GM11168 (cell line): ENCODE measurements at regions not wholly inside any gene's neighbourhood (a gene's known extent, or its start where the extent isn't known, plus 50 kb on each side); places are given as distances from the start of the nearest gene placed in this dataset.

Source experiments
- in situ Hi-C: fragments of 300-500 bp; cut with MboI; formaldehyde crosslinking; loops from one replicate; pipeline ENCODE4 v1.12.0; 2022; ENCODE audit warnings: low sequenced_read_pairs; ENCODE audit not compliant: unreplicated experiment

DNA sequence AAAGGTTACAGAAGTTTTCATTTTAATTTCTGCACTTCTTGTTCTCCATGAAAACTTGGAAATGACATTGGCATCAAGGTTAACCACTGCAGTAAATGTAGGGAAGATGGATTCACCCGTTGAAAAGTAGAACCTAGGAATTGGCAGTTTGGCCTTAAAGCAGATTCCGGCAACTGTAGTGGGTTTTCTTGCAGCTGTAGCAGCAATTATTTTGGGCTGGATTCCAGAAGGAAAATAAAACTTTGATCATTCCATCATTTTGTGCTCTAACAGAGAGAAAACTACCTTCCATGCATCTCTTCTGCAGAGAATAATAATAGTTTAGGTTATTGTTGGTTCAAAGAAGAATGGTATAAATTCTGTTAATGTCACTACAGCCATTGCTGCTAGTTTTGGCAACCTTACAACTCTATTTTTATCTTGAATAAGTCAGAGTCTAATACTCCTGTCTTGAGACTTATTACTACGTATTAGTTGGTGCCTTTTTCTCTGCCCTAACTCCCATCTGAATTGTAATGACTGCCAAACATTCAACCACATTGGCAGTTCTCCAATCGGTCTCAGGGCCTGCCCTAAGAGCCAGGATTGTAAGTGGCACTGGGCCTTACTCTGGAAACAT is 178.1 kb upstream of the PIEZO2 start:
- in situ Hi-C loops = no loop called here

DNA sequence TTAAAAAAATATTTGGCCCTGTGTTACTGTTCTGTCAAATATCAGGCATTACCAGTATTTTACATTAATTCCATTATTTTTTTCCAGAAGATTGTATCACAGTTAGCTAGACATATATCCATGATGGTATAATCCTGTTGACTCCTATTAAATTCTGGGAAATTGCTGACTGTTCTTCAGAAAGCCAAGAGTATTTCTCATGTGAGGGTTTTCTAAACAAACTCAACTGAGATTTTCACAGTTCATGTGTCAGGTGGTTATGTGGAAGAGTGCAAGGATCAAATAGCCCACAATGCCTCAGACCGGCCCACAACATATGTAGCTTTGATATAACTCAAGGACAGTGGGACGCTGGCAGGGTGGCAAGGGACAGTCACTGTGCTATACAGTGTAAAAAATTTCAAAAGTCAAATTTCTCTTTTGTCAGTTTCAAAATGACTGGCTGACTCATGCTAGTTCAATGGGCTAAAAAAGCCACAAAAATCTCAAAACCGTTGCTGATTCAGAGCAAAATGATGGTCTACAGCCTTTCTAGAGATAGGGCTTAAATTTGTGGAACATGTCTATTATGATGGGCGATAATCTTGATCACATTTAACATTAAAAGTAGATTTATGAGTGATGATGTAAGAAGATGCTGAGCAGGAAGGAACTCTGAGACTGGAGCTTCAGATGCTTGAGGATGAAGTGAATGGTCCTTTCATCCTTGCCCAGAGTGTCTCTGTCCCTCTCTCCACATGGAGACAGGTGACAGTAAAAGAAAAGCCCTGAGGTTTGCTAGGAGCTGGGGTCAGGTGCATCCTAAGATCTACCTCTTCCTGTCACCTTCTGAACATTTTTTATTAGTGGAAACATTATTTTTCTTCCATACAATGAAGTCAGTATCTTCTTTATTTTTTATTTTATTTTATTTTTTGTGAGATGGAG is 175.8 kb upstream of the PIEZO2 start:
- in situ Hi-C loops = loop anchor here (25.0 kb wide), 1 partner anchor 187 kb away; no protein-coding TSS in a partner anchor

DNA sequence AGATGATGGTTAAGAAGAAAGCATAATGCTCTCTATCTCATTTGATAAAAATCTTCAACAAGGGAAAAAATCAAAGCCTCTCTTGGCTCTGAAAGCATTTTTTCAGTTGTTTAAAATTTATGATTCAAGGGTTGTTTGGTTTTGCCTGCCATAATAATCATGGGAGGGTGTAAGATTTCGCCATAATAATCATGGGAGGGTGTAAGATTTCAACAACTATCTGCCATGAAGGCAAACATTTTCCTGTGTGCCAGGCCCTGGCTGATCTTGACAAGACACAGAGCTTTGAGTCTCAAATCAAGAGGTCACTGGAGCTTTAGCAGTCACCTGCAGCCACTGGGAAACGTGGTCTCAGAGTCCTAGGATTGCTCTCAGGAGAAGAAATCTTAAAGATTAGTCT is 175.1 kb upstream of the PIEZO2 start:
- in situ Hi-C loops = loop anchor here (25.0 kb wide), 1 partner anchor 188 kb away; no protein-coding TSS in a partner anchor

DNA sequence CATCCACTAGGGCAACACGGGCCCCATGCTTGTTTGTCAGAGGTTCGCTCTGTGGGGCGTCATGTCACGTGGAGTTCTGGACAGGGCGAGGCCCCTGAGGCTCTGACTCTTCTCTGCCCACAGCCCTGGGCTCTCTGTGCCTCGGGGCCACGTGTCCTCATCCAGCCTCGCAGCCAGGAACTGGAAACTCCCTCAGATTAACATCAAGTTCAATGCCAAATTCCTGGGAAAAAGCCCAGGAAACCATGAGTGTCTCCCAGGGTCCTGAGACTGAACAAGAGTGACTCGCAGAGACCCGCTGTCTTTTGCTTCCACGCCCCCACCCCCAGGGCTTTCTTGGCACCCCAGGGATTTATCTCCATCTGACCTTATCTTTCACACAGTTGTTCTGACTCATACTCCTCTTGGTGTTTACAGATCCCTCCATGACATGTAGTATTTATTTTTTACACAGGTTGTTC is 174.0 kb upstream of the PIEZO2 start:
- in situ Hi-C loops = loop anchor here (25.0 kb wide), 1 partner anchor 189 kb away; no protein-coding TSS in a partner anchor

DNA sequence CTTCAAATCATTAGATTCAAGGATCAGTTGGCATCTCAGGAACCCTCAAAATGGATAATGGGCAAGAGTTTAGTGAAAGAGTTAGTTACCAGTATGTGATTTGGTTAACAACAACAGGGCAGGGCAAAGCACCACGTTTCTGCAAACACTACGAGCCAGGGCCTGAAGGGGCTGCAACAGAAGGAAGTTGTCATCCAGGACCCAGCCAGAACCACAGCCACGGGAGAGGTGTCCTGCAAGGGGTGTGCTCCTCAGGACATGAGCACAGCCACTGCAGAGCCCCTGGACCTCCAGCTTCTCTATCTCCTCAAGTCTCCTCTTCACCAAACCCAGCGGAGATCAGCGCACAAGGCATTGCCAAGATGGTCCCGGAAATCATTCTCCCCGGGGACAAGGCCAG is 173.3 kb upstream of the PIEZO2 start:
- in situ Hi-C loops = loop anchor here (25.0 kb wide), 1 partner anchor 190 kb away; no protein-coding TSS in a partner anchor

DNA sequence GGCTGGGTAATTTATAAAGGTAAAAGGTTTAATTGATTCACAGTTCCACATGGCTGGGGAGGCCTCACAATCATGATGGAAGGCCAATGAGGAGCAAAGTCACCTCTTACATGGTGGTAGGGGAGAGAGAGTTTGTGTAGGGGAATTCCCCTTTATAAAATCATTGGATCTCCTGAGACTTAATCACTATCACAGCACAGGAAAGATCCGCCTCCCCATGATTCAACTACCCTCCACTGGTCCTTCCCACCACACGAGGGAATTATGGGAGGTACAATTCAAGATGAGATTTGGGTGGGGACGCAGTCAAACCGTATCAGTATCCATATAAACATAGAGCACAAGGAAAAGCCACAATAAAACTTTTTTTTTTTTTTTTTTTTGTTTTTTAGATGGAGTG is 172.6 kb upstream of the PIEZO2 start:
- in situ Hi-C loops = loop anchor here (25.0 kb wide), 1 partner anchor 190 kb away; no protein-coding TSS in a partner anchor

DNA sequence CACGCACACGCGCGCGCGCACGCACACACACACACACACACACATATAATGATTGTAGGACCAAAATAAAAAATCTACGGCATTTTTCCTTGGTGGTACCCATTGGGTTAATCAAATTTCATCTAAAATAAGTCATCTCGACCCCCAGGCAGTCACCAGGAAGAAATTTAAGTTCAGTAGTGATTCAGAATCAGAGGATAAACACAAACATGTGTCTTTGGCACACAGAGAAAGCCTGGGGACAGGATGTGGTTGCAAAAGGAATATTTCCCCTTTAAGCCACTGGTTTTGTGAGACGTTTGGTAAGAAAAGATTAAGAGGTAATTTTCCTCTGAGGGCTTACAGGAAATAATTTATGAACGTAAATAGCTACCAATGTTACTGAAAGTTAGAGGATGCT is 171.6 kb upstream of the PIEZO2 start:
- in situ Hi-C loops = loop anchor here (25.0 kb wide), 1 partner anchor 191 kb away; no protein-coding TSS in a partner anchor

DNA sequence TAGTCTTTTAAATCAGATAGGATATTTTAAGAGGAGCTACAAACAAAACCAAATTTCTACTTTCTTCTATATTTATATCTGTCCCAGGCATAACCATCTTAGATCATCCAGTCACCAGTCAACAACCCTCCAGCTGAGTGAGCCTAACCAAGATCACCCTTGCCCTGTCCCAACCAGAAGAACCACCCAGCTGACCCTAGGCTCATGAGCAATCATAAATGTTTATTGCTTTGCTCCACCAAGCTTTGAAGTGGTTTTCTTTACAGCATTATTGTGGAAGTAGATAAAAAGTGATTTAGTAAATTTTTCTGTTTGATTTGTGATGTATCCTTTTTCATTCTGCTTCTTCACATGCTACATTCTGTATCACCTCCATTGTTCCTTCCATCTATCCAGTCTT is 167.2 kb upstream of the PIEZO2 start:
- in situ Hi-C loops = loop anchor here (25.0 kb wide), 1 partner anchor 196 kb away; no protein-coding TSS in a partner anchor

DNA sequence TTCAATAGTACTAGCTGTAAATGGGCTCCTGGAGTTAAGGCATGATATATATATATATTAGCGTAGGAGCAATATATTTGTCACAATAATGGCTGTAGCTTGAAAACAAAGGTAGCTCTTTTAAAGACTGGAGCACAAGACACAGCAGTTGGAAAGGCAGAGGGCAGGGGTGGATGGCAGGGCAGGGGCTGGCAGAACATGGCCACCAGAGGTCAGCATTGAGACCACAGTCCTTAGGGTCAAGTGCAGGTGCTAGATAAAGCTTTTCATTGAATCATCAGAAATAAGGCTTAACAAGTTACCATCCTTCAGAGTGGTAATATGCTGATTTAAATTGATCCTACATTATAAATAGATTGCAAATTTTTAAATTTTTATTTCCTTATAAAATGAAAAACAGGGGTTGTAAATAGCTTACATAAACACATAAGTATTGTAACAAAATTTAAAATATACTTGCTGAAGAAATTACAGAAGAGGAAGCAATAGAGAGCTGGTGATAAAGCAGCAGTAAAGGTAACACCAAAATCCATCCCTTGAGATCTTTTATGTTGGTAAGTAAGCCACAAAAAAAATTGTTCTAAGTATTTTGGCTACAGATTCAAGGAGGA is 161.2 kb upstream of the PIEZO2 start:
- in situ Hi-C loops = loop anchor here (25.0 kb wide), 1 partner anchor 202 kb away; no protein-coding TSS in a partner anchor

DNA sequence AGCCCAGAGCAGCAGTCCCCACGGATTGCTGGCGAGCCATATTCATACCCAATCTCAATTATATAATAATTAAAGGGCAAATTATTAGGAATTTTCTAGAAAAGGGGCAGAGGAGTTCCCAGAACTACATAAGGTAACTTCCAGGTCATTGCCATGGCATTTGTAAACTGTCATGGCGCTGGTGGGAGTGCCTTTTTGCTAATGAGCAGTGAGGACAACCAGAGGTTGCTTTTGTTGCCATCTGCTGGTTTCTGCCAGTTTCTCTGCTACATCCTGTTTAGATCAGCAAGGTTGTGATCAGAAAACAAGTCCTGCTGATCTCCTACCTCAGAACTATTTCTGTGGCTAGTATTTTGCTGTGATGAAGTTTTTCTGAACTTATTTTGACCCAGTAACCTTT is 159.8 kb upstream of the PIEZO2 start:
- in situ Hi-C loops = loop anchor here (25.0 kb wide), 1 partner anchor 203 kb away; no protein-coding TSS in a partner anchor

DNA sequence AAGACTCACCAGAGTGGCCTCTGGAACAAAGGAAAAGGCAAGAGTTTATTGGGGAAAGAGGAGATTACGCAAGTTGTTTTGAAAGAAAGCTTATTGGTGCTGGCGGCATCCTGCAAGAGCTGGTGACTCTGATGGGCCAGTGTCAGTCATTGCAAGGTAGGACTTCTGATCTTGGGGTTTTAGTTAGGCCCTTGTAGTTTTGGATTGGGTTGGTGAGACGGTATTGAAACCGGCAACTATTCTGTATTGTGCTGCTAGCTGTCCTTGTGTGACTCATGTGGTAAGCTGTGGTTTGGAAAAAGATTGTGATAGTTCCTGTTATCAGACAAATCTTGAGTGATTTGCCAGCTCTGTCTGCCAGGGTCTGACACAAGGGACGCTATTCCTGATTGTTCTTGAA is 159.1 kb upstream of the PIEZO2 start:
- in situ Hi-C loops = loop anchor here (25.0 kb wide), 1 partner anchor 204 kb away; no protein-coding TSS in a partner anchor

DNA sequence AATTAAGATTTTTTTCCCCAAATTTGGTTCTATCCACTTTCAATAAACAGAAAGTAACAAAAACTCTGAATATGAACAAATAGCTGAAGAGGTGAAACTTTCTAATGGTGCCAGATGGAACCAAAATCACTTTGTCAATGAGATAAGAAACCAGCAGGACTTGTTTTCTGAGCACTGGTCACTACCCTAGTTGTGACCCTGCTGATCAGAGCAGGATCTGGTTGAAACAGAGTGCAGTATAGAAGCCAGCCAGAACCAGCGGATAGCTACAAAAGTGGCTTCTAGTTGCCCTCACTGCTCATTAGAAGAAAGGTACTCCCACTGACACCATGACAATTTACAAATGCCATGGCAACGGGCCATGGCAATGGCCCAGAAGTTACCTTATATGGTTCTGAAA is 158.3 kb upstream of the PIEZO2 start:
- in situ Hi-C loops = loop anchor here (25.0 kb wide), 1 partner anchor 205 kb away; no protein-coding TSS in a partner anchor

DNA sequence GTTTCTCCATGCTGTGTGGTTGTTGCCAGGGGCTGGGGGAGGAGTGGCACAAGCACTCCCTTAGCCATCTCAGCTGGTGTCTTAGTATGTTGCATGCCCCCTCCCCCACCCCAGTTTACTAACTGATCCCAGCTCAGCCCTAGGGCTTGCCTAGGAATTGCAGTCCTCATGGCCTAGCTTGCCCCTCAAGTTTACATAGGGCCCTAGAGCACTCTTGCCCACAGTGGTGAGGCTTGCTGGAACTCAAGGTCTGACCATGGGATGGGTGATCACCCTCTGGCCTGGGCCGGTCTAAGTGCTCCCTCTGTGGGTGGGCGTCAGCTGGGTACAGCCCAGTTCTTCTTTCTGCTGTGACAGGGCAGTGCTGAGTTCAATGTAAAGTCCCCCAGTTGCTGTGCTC is 156.1 kb upstream of the PIEZO2 start:
- in situ Hi-C loops = loop anchor here (25.0 kb wide), 1 partner anchor 207 kb away; no protein-coding TSS in a partner anchor

DNA sequence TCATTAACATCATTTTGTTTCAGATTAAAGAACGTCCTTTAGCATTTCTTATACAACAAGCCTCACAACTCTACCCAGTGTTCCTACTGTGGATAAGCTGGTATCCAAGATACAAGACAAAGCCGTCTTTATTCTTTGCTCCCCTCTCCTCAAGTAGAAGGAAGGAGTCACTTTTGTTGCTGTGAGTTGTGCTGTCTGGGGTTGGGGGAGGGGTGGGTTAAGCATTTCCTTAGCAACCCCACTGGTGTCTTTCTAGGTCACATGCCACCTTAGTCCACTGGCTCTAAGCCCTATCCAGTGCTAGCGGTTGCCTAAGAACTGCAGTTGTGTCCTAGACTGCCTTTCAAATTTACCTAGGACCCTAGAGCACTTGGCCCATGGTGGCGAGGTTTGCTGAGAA is 155.6 kb upstream of the PIEZO2 start:
- in situ Hi-C loops = loop anchor here (25.0 kb wide), 1 partner anchor 207 kb away; no protein-coding TSS in a partner anchor

DNA sequence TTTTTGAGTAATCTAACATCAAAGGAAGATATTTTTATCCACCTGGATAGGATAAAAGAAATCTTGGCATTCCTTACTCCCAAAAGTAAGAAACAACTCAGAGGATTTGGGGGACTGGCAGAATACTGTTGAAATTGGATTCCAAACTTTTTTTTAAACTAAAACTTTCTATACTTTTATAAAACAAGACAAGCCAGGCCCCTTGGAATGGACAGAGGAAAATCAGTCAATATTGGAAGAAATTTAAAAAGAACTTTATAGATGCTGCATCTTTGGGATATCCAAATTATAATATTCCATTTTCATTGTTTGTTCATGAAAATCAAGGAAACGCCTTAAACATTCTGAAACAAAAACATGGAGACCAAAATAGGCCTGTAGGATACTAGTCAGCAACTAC is 147.6 kb upstream of the PIEZO2 start:
- in situ Hi-C loops = no loop called here

DNA sequence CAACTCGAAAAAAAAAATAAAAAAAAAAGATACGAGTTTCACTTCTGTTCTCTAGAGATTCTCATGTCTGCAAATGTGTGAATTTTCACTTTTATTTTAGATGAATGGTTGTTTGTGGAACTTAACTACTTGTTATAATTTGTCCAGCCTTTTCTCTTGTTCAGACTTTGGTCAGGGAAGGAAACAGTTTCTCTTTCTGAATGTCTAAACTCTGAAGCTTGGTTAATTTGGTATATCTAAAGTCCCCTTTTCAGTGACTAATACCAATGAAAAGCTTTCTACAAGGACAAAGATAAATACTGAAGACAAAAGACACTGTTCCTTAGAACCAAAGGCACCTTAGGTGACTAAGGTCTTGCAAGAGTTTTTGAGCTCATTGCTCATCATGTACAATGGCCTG is 144.4 kb upstream of the PIEZO2 start:
- in situ Hi-C loops = no loop called here

DNA sequence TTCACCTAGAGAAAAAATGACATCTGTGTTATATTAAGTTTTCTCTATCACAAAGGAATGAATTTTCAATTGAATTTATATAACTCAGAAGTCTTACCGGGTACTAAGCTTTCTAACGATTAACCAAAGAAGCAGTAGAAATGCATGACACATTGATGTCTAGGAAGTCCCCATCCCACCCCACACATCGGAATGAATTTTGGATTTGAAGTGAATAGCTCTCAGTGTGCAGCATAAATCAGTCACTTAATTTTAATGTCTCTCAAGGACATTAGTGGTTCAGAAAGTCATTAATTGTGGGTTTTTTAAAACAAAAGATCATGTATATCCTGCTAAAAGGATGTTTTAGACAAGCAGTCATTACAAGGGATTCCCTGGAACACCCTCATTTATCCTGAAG is 141.4 kb upstream of the PIEZO2 start:
- in situ Hi-C loops = no loop called here

DNA sequence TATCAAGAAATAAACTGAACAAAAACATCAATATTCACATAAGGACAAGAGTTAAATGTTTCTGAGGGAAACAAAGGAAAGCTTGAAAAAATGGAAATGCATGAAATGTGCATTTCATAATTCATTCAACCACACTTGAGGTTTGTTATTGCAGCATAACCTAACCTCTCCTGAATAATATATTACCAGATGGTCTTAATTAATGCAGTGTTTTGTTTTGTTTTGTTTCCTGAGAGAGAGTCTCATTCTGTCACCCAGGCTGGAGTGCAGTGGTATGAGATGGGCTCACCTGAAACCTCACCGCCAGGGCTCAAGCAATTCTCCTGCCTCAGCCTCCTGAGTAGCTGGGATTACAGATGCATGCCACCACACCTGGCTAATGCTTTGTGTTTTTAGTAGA is 139.9 kb upstream of the PIEZO2 start:
- in situ Hi-C loops = no loop called here

DNA sequence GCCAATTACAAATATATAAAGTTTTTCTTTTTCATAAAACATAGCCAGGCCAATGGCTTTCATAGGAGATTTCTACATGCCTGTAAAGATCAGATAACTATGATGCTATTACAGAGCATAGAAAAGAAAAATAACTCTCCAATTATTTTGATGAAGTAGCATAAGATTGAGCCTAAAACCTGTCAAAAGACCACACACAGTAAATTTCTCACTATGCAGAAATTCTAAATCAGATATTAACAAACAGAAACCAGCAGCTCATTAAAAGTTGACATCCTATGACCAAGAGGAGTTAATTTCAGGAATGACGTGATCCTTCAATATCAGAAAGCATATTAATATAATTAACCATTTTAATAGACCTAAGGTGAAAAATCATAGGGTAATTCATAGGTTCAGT is 139.0 kb upstream of the PIEZO2 start:
- in situ Hi-C loops = no loop called here

DNA sequence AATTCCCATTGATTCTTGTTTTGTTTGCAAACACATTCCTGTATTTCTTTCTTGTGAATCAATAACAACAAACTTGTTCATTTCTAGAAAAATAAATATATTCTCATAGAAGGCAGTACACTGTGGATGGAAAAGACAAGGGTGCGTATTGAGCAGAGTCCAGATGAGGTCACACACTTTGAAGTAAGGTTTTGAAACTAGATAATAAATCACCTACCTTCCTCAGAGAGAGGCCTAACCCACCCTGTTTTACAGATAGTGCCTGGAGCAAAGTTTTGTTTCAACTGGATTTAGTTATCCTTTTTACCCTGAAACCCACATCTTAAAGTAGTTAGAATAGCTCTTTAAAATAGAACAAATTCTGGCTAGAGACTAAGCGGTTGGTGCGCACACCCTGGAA is 137.1 kb upstream of the PIEZO2 start:
- in situ Hi-C loops = no loop called here
